EH (cell line): ENCODE measurements at regions not wholly inside any gene's neighbourhood (a gene's known extent, or its start where the extent isn't known, plus 50 kb on each side); places are given as distances from the start of the nearest gene placed in this dataset.
A peak's percentile ranks its signal among the peaks of the same experiment; 100 is the strongest.

Experiments
- DNase-seq: peaks from one replicate; pipeline ENCODE4 v3.0.0-alpha.2; 2015; ENCODE audit warnings: low read depth

- peak; percentile 34 for DNase-seq
Observed at GRCh38 chr5:121199216-121199999, 652.3 kb upstream of the FTMT start.

- no peak for DNase-seq
Observed at GRCh38 chr5:121218086-121218485, 633.6 kb upstream of the FTMT start.

- DNase-seq: no peak
Observed at GRCh38 chr5:121221483-121221882, 630.2 kb upstream of the FTMT start.

GRCh38 chr5:121226765-121227164, 624.9 kb upstream of the FTMT start:
- DNase-seq: no peak

GRCh38 chr5:121239951-121240350, 611.7 kb upstream of the FTMT start:
- DNase-seq: no peak

GRCh38 chr5:121246971-121247370, 604.7 kb upstream of the FTMT start:
- DNase-seq: no peak

- DNase-seq: no peak
Observed at GRCh38 chr5:121251954-121252353, 599.7 kb upstream of the FTMT start.

- no peak for DNase-seq
Observed at GRCh38 chr5:121257621-121258020, 594.1 kb upstream of the FTMT start.

- no peak for DNase-seq
Observed at GRCh38 chr5:121263456-121263855, 588.2 kb upstream of the FTMT start.

GRCh38 chr5:121264605-121265004, 587.1 kb upstream of the FTMT start:
- DNase-seq: no peak

- no peak for DNase-seq
Observed at GRCh38 chr5:121271546-121271945, 580.1 kb upstream of the FTMT start.

- peak; percentile 67 for DNase-seq
Observed at GRCh38 chr5:121273833-121274433, 577.7 kb upstream of the FTMT start.

GRCh38 chr5:121279801-121280200, 571.9 kb upstream of the FTMT start:
- no peak for DNase-seq

- DNase-seq: no peak
Observed at GRCh38 chr5:121285801-121286521, 565.7 kb upstream of the FTMT start.

- no peak for DNase-seq
Observed at GRCh38 chr5:121288781-121289180, 562.9 kb upstream of the FTMT start.

- no peak for DNase-seq
Observed at GRCh38 chr5:121292664-121293063, 559.0 kb upstream of the FTMT start.

- DNase-seq: no peak
Observed at GRCh38 chr5:121296356-121296755, 555.3 kb upstream of the FTMT start.

GRCh38 chr5:121299153-121299552, 552.5 kb upstream of the FTMT start:
- DNase-seq: no peak

- DNase-seq: no peak
Observed at GRCh38 chr5:121304838-121305237, 546.8 kb upstream of the FTMT start.

- DNase-seq: no peak
Observed at GRCh38 chr5:121313886-121314285, 537.8 kb upstream of the FTMT start.

GRCh38 chr5:121315786-121316185, 535.9 kb upstream of the FTMT start:
- DNase-seq: no peak

- no peak for DNase-seq
Observed at GRCh38 chr5:121319292-121319691, 532.4 kb upstream of the FTMT start.

- DNase-seq: no peak
Observed at GRCh38 chr5:121325930-121326329, 525.8 kb upstream of the FTMT start.
